ENCODE measurements at regions not wholly inside any gene's neighbourhood (a gene's known extent, or its start where the extent isn't known, plus 50 kb on each side); places are given as distances from the start of the nearest gene placed in this dataset.

- Histone ChIP-seq H3K36me3 (ENCODE audit: control insufficient read depth in 2 of 2, extremely low read depth in 1 of 2, insufficient read depth in 2 of 2, low read length in 2 of 2) (no peaks in the 10 kb centered on the region), H3K9me1 (ENCODE audit: control insufficient read depth, extremely low read depth, insufficient read depth, low read length) (no peaks in the 10 kb centered on the region), H3K27me3 (ENCODE audit: control insufficient read depth, extremely low read depth, insufficient read depth, low read length) (peaks cover 6% of the 10 kb centered on the region), H3K4me1 (ENCODE audit: control insufficient read depth, extremely low read depth, insufficient read depth, low read length) (no peaks in the 10 kb centered on the region), H3K79me2 (ENCODE audit: control insufficient read depth, insufficient read depth, low read length) (no peaks in the 10 kb centered on the region), H4K20me1 (ENCODE audit: control insufficient read depth, extremely low read depth, insufficient read depth, low read length) (no peaks in the 10 kb centered on the region), H3K27ac (ENCODE audit: control insufficient read depth, insufficient read depth, low read length) (no peak overlapping the region), H2AFZ (ENCODE audit: control insufficient read depth, low read length) (no peak overlapping the region), H3K9ac (ENCODE audit: control insufficient read depth, extremely low read depth, insufficient read depth, low read length) (no peak overlapping the region), H3K4me3 (ENCODE audit: control insufficient read depth in 2 of 3, extremely low read depth in 1 of 3, insufficient read depth in 2 of 3, low read depth in 1 of 3, low read length in 3 of 3) (no peak overlapping the region), H3K4me2 (ENCODE audit: control insufficient read depth, extremely low read depth, insufficient read depth, low read depth, low read length) (no peak overlapping the region), H3K9me3 (ENCODE audit: control insufficient read depth, low read depth, low read length) (no peaks in the 10 kb centered on the region)
- no peak for DNase-seq (ENCODE audit: low read depth, low spot score)
- no peak for FAIRE-seq
- dilution Hi-C loops (cut with MboI; ENCODE audit: extremely low pct_ligation_motif_present, low sequenced_read_pairs) = no loop called here
- no peak for TF ChIP-seq CTCF (optimal IDR thresholded peaks at IDR 0.05 in 1 of 3, IDR thresholded peaks at IDR 0.05 in 1 of 3, conservative IDR thresholded peaks at IDR 0.05 in 1 of 3; ENCODE audit: extremely low read depth in 1 of 3, insufficient read depth in 2 of 3, low read length in 3 of 3)
- TF ChIP-seq EZH2 (IDR thresholded peaks at IDR 0.05; ENCODE audit: low read length) = no peak
These were observed 116.3 kb upstream of the SLC25A33 start for GRCh38 chr1:9422911-9423505.

- Histone ChIP-seq H3K4me3 (ENCODE audit: control insufficient read depth in 2 of 3, extremely low read depth in 1 of 3, insufficient read depth in 2 of 3, low read depth in 1 of 3, low read length in 3 of 3) (no peak overlapping the region), H2AFZ (ENCODE audit: control insufficient read depth, low read length) (no peak overlapping the region), H3K4me1 (ENCODE audit: control insufficient read depth, extremely low read depth, insufficient read depth, low read length) (peaks cover 7% of the 10 kb centered on the region), H4K20me1 (ENCODE audit: control insufficient read depth, extremely low read depth, insufficient read depth, low read length) (no peaks in the 10 kb centered on the region), H3K79me2 (ENCODE audit: control insufficient read depth, insufficient read depth, low read length) (no peaks in the 10 kb centered on the region), H3K4me2 (ENCODE audit: control insufficient read depth, extremely low read depth, insufficient read depth, low read depth, low read length) (no peak overlapping the region), H3K27me3 (ENCODE audit: control insufficient read depth, extremely low read depth, insufficient read depth, low read length) (peaks cover 6% of the 10 kb centered on the region), H3K27ac (ENCODE audit: control insufficient read depth, insufficient read depth, low read length) (no peak overlapping the region), H3K36me3 (ENCODE audit: control insufficient read depth in 2 of 2, extremely low read depth in 1 of 2, insufficient read depth in 2 of 2, low read length in 2 of 2) (no peaks in the 10 kb centered on the region), H3K9me3 (ENCODE audit: control insufficient read depth, low read depth, low read length) (no peaks in the 10 kb centered on the region), H3K9me1 (ENCODE audit: control insufficient read depth, extremely low read depth, insufficient read depth, low read length) (no peaks in the 10 kb centered on the region), H3K9ac (ENCODE audit: control insufficient read depth, extremely low read depth, insufficient read depth, low read length) (no peak overlapping the region)
- no peak for DNase-seq (ENCODE audit: low read depth, low spot score)
- TF ChIP-seq EZH2 (IDR thresholded peaks at IDR 0.05; ENCODE audit: low read length) (no peak), CTCF (optimal IDR thresholded peaks at IDR 0.05 in 1 of 3, IDR thresholded peaks at IDR 0.05 in 1 of 3, conservative IDR thresholded peaks at IDR 0.05 in 1 of 3; ENCODE audit: extremely low read depth in 1 of 3, insufficient read depth in 2 of 3, low read length in 3 of 3) (no peak)
- dilution Hi-C loops (cut with MboI; ENCODE audit: extremely low pct_ligation_motif_present, low sequenced_read_pairs) = no loop called here
- no peak for FAIRE-seq
These were observed 115.0 kb upstream of the SLC25A33 start for GRCh38 chr1:9424261-9424660.

All from keratinocyte (primary cell).